Ecto neural progenitor cell (in vitro differentiated cells): ENCODE measurements at regions not wholly inside any gene's neighbourhood (a gene's known extent, or its start where the extent isn't known, plus 50 kb on each side); places are given as distances from the start of the nearest gene placed in this dataset.

Experiments
- DNase-seq: peaks from one replicate; pipeline ENCODE4 v3.0.0-alpha.2; 2018; ENCODE audit warnings: low spot score

DNA sequence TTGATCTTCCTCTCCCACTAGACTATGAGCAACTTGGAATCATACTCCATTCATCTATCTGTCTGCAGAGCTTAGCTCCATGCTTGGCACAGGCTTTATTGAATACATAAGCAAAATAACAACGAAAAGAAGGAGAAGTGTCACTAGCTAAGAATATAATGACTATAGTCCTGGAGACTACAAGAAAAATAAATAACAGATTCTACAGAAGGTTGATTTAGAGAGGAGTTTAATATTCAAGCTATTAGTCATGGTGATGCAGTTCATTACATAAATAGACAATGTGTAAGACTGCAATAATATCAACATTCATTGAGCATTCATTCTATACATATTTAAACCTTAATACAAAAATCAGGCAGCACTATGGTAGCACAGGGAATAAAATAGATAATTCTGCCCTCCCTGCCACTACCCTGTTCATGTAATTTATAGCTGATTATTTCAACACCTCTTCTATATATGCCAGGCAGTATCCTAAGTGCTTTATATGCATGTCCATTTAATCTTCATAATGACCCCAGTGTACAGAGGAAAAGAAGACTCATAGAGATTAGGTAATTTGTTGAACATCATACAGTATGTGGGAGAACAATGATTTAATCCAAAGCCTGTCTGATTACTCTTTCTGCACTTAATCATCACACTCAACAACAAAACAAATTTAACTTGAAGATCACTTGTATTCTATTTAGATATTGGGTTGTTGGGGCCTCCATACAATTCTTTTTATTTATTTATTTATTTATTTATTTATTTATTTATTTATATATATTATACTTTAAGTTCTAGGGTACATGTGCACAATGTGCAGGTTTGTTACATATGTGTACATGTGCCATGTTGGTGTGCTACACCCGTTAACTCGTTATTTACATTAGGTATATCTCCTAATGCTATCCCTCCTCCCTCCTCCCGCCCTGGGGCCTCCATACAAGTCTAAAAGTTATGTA, 165.3 kb downstream of the RNF152 start:
- DNase-seq, result no peak

DNA sequence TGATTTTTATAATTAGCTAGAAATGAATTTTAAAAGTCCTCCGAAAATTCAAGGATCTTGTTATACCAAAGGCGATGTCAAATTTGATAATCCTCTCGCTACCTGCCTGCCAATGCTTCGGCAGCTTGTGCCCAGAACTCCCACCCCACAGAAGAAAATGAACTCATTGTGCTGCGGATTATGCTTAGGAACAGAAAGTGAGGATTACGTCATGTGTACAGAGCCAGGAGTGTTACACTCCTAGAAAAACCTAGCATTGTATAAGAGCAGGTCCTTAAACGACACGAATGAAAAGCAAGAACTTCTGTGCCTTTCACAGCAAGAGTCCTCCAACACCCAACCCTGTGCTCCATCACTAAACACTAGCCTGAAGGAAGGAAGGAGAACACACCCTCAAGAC, 168.3 kb downstream of the RNF152 start:
- DNase-seq, result no peak

DNA sequence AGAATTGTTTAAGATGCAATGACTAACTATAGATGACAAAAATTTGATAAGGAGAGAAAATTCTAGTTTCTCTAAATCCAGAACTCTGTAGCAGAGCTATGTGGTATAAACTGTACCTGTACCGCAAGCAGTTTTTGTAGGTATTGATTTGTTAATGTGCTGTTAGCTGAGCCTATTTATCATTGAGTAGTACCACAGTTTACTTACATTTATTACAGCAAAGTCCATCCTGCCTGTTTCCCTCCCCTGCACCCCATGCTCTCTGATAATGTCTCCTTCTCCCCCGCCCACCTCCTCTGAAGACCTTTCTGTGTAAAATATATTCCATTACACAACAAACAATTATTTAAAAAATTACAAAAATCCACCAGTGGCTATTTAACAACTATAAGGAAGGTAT, 170.6 kb downstream of the RNF152 start:
- DNase-seq, result no peak

DNA sequence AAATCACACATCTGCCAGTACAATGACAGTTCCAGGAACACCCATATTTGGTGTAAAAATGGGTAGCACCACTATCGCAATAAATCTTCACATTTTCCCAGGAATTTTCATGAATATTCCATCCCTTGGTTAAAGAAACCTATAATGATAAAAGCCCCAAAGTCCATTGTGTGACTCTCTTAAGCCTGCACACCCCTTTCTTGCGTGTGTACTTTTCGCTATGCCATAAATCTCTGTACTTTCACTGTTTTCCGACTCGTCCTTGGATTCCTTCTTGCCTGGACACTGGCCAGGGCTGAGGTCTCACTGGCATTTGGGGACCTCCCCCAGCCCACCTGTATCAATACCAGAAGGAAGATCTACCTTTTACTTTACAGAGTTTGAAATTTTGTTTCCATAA, 172.3 kb downstream of the RNF152 start:
- no peak for DNase-seq

DNA sequence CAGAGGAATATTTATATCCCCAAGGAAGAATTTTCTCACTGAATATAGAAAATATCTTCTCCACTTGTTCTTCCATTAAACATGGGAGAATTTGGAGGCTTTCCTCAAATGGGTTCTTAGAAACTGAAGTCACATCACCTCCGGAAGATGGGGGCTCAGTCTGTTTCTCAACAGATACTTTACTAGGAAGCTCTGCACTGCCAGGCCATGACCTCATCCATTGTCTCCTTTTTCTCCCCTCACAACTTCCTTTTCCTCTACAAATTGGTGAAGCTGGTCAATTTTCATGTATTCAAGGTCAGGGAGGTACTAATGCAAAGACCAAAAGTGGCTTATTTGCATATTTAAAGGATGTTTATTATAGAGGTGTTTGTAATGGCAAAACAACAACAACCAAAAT, 173.1 kb downstream of the RNF152 start:
- DNase-seq, result no peak

DNA sequence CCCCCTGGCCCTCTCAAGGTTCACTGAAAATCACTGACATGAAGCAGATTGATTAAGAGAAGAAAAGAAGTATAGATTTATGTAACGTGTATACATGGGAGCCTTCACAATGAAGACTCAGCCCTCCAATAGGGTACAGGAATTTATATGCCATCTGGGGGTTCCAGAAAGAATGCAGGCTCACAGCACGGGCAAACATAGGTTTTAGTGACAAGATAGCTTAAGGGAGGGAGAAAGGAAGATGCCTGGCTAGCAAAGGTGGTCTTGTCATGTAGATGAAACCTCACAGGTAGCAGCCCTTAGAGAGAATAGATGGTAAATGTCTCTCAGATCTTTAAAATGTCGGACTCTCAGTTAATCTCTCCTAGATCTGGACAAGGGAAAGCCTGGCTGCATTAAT, 173.9 kb downstream of the RNF152 start:
- DNase-seq, result no peak

DNA sequence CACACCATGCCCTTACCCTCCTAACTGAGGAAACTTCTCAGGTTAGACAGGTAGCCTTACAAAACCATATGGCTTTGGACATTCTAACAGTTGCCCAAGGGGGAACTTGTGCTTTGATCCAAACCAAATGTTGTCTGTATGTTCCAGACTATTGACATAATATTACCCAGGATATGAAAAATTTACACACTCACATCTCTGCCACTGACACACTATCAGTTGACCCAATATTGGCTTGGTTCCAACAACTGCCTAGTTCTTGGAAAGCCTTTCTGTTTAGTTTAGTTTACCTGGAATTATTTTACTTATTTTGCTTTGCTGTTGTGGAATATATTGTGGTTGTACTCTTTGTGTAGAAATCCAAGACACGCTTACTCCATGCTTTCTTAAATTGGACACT, 178.4 kb downstream of the RNF152 start:
- DNase-seq, result no peak

DNA sequence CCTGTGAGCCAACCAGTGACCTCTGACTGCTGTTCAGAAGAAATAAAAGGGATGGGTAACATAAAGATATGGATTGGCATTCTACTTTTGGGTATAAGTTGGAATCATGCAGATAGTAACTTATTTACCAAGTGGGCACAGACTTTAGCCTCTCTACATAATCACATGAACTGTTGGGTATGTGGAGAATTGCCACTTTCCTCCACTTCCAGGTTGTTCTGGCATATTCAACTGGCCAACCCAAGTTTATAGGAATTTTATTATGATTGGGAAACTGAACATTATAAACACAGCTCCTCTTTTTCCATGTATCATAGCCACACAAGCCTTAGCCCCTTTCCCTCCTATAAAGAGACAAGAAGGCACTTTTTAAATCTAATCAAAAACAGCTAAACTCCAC, 179.3 kb downstream of the RNF152 start:
- DNase-seq, result no peak

DNA sequence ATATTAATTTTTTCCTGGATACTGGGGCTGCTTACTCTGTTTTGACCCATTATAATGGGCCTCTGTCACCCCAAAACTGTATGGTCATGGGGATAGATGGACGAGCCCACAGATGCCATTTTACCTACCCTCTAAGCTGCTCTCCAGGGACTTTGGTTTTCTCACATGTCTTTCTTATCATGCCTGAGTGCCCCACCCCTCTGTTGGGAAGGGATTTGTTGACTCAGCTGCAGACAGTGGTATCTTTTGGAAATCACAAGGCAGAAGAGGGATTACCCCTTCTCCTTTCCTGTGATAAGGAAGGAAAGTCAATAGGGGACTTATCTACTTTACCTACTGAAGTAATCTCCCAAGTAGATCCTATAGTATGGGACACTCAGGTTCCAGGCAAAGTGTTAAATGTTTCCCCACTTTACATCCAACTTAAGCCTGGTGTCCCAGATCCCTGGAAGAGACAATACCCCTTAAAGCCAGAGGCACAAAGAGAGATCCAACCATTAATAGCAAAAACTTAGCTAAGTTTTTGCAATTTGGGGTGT, 182.7 kb downstream of the RNF152 start:
- DNase-seq, result no peak

DNA sequence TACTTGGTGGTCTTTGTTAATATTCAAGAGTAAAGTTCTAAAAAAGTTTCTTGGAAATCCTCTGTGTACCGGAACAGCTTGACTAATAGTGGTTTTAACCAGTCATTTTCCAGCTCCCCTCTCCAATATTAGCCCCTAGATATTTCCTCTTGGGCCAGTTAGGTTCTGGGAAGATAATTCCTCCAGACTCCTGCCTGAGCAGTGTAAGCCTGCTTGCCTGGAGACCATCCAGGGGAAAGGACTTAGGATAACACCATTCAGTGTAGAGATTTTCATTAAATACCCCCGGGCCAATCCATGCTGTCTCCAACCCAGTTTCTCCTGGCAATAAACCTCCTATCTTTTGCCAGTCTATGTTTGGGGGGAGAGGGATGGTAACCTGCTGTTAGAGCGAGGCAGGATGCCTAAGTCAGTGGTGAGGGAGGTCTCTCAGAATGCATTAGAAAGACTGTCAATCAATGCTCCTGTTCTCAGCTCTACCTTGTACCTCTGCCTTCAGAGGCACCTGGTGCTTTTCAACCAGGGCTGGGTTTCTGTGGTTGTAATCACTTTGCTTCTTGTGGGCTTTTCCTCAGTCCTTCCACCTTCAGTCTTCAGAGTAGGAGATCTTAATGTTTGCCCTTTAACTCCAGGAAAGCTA, 186.4 kb downstream of the RNF152 start:
- DNase-seq, result no peak

DNA sequence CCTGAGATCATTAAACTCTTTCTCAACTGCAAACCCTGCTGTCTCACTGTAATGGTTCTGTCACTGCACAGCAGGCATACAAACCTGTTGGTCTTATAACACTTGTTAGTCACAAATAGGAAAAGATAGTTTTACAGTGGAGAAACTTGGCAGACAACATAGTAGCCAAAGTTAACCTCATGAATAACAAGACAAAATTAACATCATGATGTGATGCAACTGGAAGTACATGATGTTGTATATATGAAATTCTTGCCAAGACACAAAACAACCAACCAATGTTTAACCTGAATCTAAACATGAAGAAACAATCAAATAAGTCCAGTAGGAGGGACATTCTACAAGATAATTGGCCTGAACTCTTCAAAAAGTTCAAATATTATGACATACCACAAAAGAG, 189.3 kb downstream of the RNF152 start:
- no peak for DNase-seq

DNA sequence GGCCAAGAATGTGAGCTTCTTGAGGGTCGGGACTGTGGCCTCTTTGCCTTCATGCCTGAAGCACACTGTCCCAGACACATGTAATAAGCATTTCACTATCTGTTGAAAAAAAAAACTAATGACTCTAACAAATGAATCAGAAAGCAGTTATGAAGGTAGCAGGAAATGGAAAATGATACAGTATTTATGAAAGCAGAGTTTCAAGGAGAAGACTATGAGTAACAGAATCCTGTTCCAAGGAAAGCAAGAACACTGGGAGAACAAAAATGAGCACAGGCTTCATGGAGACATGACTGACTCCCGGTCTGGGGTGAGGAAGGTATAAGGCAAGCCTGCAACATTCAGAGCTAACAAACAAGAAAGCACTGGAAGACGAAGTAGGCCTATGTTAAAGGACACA, 190.8 kb downstream of the RNF152 start:
- DNase-seq, result no peak

DNA sequence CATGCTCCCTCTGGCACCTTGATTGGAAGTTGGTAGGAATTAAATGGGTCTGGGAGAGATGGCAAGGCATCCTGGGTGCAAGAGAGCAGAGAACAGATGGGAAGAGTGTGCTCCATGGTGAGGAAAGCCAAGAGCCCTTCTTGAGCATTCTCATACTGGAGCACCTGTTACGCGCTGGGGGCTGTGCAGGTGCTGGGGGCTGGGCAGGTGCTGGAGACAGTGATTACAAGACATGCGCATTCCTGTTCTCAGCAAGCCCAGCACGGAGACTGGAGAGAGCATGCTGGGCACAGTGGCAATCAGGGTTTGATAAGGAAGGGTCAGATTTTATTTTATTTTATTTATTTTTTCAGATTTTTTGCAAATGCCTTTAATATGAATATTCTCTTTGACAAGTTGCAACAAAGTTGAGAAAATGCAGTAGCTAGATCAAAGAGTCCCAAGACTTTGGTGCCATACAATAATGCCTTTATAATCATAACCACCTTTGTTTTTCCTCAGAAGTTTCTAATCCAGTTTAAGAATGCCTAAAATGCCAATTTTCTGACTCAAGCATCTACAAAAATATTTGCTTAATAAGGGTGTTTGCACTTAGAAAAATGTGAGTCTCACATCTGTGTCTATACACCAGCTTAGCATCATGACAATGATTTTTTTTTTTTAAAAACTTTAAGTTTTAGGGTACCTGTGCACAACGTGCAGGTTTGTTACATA, 193.3 kb downstream of the RNF152 start:
- DNase-seq, result no peak

DNA sequence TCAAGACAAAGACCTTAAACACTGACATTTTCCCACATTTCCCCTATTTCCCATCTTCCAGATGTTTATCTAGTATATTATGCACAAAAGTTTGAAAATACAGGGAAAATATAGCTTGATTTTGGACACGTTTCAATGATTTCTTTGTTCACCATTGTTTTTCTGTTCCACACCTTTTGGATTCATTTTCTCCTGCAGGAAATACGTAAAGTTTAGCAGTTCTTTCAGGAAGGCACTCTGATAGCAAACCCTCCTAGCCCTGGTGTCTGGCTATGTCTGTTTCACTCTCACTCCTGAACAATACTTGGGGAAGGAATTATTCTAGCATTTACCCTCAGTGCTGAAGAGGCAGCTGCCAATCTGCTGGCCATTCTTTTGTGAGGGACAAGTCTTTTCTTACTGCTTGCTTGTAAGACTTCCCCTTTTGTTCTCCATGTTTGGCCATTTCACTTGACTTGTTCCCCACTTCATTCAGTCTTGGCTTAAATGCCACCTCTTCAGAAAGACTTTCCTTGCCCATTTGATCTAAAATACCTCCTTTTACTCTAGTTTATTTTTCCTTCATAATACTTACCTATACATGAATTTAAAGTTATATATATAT, 195.4 kb downstream of the RNF152 start:
- DNase-seq, result no peak

DNA sequence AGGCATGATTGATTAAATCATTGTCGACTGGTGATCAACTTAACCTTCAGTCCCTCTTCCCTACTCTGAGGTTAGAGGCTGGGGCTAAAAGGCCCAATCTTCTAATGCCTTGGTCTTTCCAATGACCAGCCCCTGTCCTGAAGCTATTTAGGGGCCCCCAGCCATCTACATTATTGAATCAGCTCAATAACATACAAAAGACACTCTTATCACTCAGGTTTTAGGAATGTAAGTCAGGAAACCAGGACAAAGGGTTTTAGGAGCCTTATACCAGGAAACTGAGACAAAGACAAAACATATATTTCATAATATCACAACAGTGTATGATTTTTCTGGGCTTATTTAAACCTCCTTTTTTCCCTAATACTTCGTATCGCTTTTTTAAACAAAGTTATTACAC, 198.6 kb downstream of the RNF152 start:
- no peak for DNase-seq

DNA sequence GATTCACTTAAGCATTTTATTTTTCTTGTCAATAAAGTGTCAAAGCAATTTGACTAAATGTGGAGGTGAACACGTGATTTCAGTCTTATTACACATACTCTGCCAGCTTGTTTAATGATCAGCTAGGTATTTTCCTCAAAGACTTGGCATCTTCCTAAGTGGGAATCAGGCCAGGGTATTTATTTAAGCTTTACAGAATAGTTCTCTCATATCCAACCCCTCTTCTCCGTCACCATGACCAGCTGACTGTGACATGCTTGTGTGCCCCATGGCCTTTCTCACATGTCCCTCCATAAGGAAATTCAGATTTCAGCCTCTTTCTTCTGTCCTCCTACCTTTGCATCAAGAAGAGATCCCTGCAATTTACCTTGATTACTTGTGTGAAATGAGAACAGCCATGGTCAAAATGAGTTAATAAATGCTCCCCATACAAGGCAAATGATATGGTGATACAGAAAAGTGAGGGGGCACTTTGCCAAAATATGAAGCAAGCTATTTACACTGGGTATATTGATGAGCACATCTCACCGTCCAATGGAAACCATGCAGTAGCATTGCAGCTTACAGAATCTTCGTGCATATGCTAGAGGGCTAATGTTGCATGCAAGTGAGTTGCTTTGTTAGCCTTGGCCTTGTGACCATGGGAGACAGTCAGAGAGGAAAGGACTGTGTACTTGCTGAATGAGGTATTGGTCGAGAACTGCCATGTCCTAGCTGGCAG, 202.2 kb downstream of the RNF152 start:
- no peak for DNase-seq

DNA sequence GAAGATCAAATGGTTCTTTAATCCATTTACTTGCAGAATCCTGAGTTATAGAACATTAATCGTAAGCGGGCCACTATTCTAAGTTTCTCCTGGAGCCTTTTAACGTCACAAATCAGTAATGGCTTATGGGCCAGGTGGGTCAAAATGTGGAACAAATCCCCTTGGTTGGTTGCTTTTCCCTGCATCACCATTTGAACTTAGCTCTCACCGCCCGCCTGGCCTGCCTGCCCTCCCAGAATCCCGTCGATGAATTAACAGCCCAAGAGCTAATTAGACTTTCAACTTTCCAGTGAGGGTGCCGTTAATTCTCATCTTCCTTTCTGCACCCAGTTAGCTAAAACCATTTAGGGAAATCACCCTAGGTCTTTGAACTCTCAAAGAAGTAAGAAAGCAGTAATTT, 205.5 kb downstream of the RNF152 start:
- DNase-seq, result no peak

DNA sequence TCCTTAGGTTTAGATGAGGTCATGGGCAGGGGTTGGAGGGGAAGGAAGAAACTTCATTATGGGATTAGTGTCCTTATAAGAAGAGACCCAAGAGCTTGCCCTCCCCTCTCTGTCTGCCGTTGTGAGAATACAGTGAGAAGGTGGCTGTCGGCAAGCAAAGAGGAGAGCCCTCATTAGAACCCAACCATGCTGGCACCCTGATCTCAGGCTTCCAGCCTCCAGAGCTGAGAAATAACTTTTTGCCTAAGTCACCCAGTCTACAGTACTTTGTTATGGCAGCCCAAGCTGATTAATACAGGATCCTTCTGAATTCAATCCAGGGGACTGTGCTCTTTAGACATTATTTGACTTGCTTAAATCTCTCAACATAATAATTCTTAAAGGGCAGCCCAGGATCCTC, 209.0 kb downstream of the RNF152 start:
- no peak for DNase-seq

DNA sequence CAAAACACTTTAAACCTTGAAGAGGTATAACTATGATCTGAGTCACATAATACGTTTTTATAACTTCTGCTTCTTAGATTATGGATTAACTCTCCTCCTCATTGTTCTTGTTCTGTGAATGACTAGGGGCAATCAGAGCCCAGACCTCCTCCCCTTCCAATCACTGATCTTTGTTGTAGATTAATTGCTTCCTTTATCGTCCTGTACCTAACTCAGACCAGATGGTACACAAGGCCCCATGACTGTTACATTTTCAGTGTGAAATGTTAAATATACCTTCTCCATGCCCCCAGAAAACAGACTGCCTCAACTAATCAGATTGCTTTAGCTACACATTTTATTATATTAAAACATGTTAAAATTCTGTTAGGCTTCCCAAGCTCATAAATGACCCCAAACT, 211.7 kb downstream of the RNF152 start:
- no peak for DNase-seq

DNA sequence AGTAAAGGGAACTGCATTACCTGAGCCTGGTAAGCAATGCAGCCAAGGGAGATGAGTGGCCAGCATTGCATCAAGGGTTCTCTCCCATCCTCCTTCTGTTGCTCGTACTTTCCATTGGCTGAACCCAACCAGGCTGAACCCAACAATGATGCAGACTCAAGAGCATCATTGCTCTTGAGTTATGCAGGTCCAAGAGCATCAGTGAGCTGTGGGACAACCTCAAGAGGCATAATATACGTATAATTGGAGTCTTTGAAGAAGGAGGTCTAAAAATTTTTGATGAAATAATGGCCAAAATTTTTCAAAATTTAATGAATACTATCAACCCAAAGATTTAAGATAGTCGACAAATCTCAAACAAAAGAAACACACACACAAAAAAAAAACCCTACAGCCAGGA, 213.0 kb downstream of the RNF152 start:
- no peak for DNase-seq

DNA sequence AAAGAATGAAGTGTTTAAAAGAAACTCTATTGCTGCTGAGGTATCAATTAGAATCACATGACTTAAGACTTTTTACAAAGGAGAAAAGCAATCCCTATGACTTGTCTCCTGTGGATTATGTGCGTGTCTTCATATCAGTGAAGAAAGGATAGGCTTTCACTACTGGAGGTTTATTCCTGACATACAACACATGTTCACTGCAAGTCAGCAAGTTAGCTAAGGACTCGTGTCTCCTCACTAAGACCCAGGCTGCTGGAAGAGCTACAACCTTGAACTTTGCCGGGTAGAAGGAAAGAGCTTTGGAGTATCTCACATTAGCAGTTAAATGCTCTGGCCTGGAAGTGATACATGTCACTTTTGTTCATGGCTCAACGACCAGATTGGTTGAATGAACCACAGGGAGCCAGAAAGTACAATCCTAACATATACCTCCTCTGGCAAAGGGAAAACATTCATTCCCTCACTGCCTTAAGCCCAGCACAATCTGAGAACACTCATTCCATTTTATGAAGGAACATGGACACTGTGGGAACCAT, 215.3 kb downstream of the RNF152 start:
- DNase-seq, result no peak
